ENCODE measurements at regions not wholly inside any gene's neighbourhood (a gene's known extent, or its start where the extent isn't known, plus 50 kb on each side); places are given as distances from the start of the nearest gene placed in this dataset.

- Histone ChIP-seq H3K4me2 (ENCODE audit: low read depth, low read length) (no peak overlapping the region), H3K36me3 (replicated peaks; ENCODE audit: insufficient read depth, low read length) (no peaks in the 10 kb centered on the region), H4K20me1 (ENCODE audit: insufficient read depth, low read length) (no peaks in the 10 kb centered on the region), H3F3A (ENCODE audit: insufficient read depth, low read length) (no peaks in the 10 kb centered on the region), H3K9me3 (replicated peaks; ENCODE audit: insufficient read depth, low read length) (no peaks in the 10 kb centered on the region), H3K4me1 (ENCODE audit: low read length) (no peaks in the 10 kb centered on the region), H3K79me2 (ENCODE audit: low read length) (no peaks in the 10 kb centered on the region), H2AFZ (ENCODE audit: low read length) (no peak overlapping the region), H3K27me3 (replicated peaks; ENCODE audit: insufficient read depth, low read length) (no peaks in the 10 kb centered on the region), H3K9ac (ENCODE audit: low read length) (no peak overlapping the region), H3K9me2 (replicated peaks; ENCODE audit: insufficient read depth, low read length) (no peaks in the 10 kb centered on the region), H3K27ac (ENCODE audit: low read length) (no peak overlapping the region), H3K4me3 (ENCODE audit: low read length) (no peak overlapping the region)
- DNase-seq = no peak
- TF ChIP-seq, protein P1, sequence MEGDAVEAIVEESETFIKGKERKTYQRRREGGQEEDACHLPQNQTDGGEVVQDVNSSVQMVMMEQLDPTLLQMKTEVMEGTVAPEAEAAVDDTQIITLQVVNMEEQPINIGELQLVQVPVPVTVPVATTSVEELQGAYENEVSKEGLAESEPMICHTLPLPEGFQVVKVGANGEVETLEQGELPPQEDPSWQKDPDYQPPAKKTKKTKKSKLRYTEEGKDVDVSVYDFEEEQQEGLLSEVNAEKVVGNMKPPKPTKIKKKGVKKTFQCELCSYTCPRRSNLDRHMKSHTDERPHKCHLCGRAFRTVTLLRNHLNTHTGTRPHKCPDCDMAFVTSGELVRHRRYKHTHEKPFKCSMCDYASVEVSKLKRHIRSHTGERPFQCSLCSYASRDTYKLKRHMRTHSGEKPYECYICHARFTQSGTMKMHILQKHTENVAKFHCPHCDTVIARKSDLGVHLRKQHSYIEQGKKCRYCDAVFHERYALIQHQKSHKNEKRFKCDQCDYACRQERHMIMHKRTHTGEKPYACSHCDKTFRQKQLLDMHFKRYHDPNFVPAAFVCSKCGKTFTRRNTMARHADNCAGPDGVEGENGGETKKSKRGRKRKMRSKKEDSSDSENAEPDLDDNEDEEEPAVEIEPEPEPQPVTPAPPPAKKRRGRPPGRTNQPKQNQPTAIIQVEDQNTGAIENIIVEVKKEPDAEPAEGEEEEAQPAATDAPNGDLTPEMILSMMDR (IDR thresholded peaks at IDR 0.05; ENCODE audit: low read length) = no peak
- no peak for TF ChIP-seq EZH2phosphoT487 (IDR thresholded peaks at IDR 0.05; ENCODE audit: low read length)
- TF ChIP-seq EZH2 (optimal IDR thresholded peaks at IDR 0.05; ENCODE audit: low read depth, low read length) = no peak
These were observed 462.5 kb upstream of the HS6ST1 start for GRCh38 chr2:128781166-128781565.

DNA sequence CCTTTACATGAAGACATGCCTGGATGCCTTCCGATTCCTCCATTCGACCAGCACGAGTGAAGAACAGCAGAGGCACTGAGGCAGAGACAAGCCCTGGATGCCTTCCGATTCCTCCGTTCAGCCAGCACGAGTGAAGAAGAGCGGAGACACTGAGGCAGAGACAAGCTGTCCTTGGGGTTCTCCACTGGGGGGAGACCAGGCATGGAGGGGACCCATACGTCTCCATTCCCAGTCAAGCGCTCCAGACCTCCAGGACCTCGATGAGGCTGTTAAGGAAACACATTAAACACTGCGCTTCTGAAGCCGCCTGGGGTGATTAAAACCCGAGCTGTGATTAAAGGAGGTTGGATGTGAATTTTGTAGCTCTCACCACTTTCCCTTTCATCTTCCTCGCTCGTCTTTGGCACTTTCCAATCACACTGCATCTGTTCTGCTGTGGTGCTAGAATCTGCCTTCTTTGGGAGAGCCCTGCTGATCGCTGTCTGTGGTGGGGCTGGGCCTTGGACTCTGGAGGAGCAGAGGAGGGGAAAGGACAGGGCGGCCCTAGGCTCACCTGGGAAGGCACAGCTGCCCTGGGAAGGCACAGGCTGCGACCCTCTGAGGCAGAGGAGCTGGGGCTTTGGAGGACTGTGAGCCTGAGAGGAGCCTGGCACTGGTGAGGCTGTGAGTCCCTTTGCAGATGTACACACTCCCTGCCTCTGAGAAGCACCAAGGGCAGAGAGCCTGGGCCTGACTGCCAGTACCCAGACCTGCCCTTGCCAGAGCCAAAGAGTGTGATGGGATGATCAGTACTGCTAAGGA, 463.1 kb upstream of the HS6ST1 start:
- Histone ChIP-seq H4K20me1 (ENCODE audit: insufficient read depth, low read length) (no peaks in the 10 kb centered on the region), H3K27ac (ENCODE audit: low read length) (no peak overlapping the region), H3F3A (ENCODE audit: insufficient read depth, low read length) (no peaks in the 10 kb centered on the region), H3K9ac (ENCODE audit: low read length) (no peak overlapping the region), H3K9me2 (replicated peaks; ENCODE audit: insufficient read depth, low read length) (no peaks in the 10 kb centered on the region), H3K4me3 (ENCODE audit: low read length) (no peak overlapping the region), H3K36me3 (replicated peaks; ENCODE audit: insufficient read depth, low read length) (no peaks in the 10 kb centered on the region), H3K4me1 (ENCODE audit: low read length) (no peaks in the 10 kb centered on the region), H2AFZ (ENCODE audit: low read length) (no peak overlapping the region), H3K79me2 (ENCODE audit: low read length) (no peaks in the 10 kb centered on the region), H3K27me3 (replicated peaks; ENCODE audit: insufficient read depth, low read length) (no peaks in the 10 kb centered on the region), H3K9me3 (replicated peaks; ENCODE audit: insufficient read depth, low read length) (no peaks in the 10 kb centered on the region), H3K4me2 (ENCODE audit: low read depth, low read length) (no peak overlapping the region)
- no peak for TF ChIP-seq EZH2phosphoT487 (IDR thresholded peaks at IDR 0.05; ENCODE audit: low read length)
- TF ChIP-seq, protein P1 (IDR thresholded peaks at IDR 0.05; ENCODE audit: low read length) = no peak
- no peak for TF ChIP-seq EZH2 (optimal IDR thresholded peaks at IDR 0.05; ENCODE audit: low read depth, low read length)
- DNase-seq = no peak

- Histone ChIP-seq H3K27ac (ENCODE audit: low read length) (no peak overlapping the region), H3K4me3 (ENCODE audit: low read length) (no peak overlapping the region), H3K9me3 (replicated peaks; ENCODE audit: insufficient read depth, low read length) (no peaks in the 10 kb centered on the region), H3K79me2 (ENCODE audit: low read length) (no peaks in the 10 kb centered on the region), H3K4me1 (ENCODE audit: low read length) (no peaks in the 10 kb centered on the region), H3K9ac (ENCODE audit: low read length) (no peak overlapping the region), H3K27me3 (replicated peaks; ENCODE audit: insufficient read depth, low read length) (no peaks in the 10 kb centered on the region), H2AFZ (ENCODE audit: low read length) (no peak overlapping the region), H3K36me3 (replicated peaks; ENCODE audit: insufficient read depth, low read length) (no peaks in the 10 kb centered on the region), H3K9me2 (replicated peaks; ENCODE audit: insufficient read depth, low read length) (no peaks in the 10 kb centered on the region), H3K4me2 (ENCODE audit: low read depth, low read length) (no peak overlapping the region), H3F3A (ENCODE audit: insufficient read depth, low read length) (no peaks in the 10 kb centered on the region), H4K20me1 (ENCODE audit: insufficient read depth, low read length) (no peaks in the 10 kb centered on the region)
- DNase-seq = no peak
- no peak for TF ChIP-seq EZH2phosphoT487 (IDR thresholded peaks at IDR 0.05; ENCODE audit: low read length)
- TF ChIP-seq, protein P1 (IDR thresholded peaks at IDR 0.05; ENCODE audit: low read length) = no peak
- no peak for TF ChIP-seq EZH2 (optimal IDR thresholded peaks at IDR 0.05; ENCODE audit: low read depth, low read length)
These were observed 463.9 kb upstream of the HS6ST1 start for GRCh38 chr2:128782411-128783192.
